ENCODE measurements at regions not wholly inside any gene's neighbourhood (a gene's known extent, or its start where the extent isn't known, plus 50 kb on each side); places are given as distances from the start of the nearest gene placed in this dataset.

GRCh38 chr5:24433555-24433954 is 211.2 kb downstream of the CDH10 start:
- FAIRE-seq (no peak), DNase-seq (ENCODE audit: low read depth, low spot score) (no peak)
- no peak for TF ChIP-seq EZH2 (IDR thresholded peaks at IDR 0.05; ENCODE audit: low read length)
- no peak for TF ChIP-seq CTCF (optimal IDR thresholded peaks at IDR 0.05 in 1 of 3, IDR thresholded peaks at IDR 0.05 in 1 of 3, conservative IDR thresholded peaks at IDR 0.05 in 1 of 3; ENCODE audit: extremely low read depth in 1 of 3, insufficient read depth in 2 of 3, low read length in 3 of 3)
- Histone ChIP-seq H3K27ac (ENCODE audit: control insufficient read depth, insufficient read depth, low read length) (no peak overlapping the region), H2AFZ (ENCODE audit: control insufficient read depth, low read length) (no peak overlapping the region), H3K27me3 (ENCODE audit: control insufficient read depth, extremely low read depth, insufficient read depth, low read length) (no peaks in the 10 kb centered on the region), H3K9me1 (ENCODE audit: control insufficient read depth, extremely low read depth, insufficient read depth, low read length) (no peaks in the 10 kb centered on the region), H4K20me1 (ENCODE audit: control insufficient read depth, extremely low read depth, insufficient read depth, low read length) (no peaks in the 10 kb centered on the region), H3K9me3 (ENCODE audit: control insufficient read depth, low read depth, low read length) (no peaks in the 10 kb centered on the region), H3K36me3 (ENCODE audit: control insufficient read depth in 2 of 2, extremely low read depth in 1 of 2, insufficient read depth in 2 of 2, low read length in 2 of 2) (no peaks in the 10 kb centered on the region), H3K4me3 (ENCODE audit: control insufficient read depth in 2 of 3, extremely low read depth in 1 of 3, insufficient read depth in 2 of 3, low read depth in 1 of 3, low read length in 3 of 3) (no peak overlapping the region), H3K79me2 (ENCODE audit: control insufficient read depth, insufficient read depth, low read length) (no peaks in the 10 kb centered on the region), H3K9ac (ENCODE audit: control insufficient read depth, extremely low read depth, insufficient read depth, low read length) (no peak overlapping the region), H3K4me1 (ENCODE audit: control insufficient read depth, extremely low read depth, insufficient read depth, low read length) (no peaks in the 10 kb centered on the region), H3K4me2 (ENCODE audit: control insufficient read depth, extremely low read depth, insufficient read depth, low read depth, low read length) (no peak overlapping the region)
- dilution Hi-C loops (cut with MboI; ENCODE audit: extremely low pct_ligation_motif_present, low sequenced_read_pairs) = no loop called here

Small RNA genes lying in the stretch of these regions (small RNA-seq; reads per million reads assigned to genes)
- gene AC026784.1 (ENCODE audit: insufficient read length in 3 of 3, low read depth in 3 of 3, low replicate concordance in 1 of 3) (0 reads per million in 3 experiments), gene RF00019 (ENCODE audit: insufficient read length in 3 of 3, low read depth in 3 of 3, low replicate concordance in 1 of 3) (0 reads per million in 3 experiments), gene RF00561 (ENCODE audit: insufficient read length in 3 of 3, low read depth in 3 of 3, low replicate concordance in 1 of 3) (0 reads per million in 3 experiments)
